ENCODE measurements at regions not wholly inside any gene's neighbourhood (a gene's known extent, or its start where the extent isn't known, plus 50 kb on each side); places are given as distances from the start of the nearest gene placed in this dataset.

GRCh38 chr1:104488296-104489015 lies 738.8 kb downstream of the AMY1C start:
- Histone ChIP-seq H3K4me3 (ENCODE audit: extremely low read depth, insufficient read depth, low read length, poor library complexity, severe bottlenecking) (no peak overlapping the region), H3K36me3 (ENCODE audit: control insufficient read depth, insufficient read depth, low read length) (no peaks in the 10 kb centered on the region), H3K4me1 (ENCODE audit: control insufficient read depth, insufficient read depth, low read length, poor library complexity, severe bottlenecking) (no peaks in the 10 kb centered on the region), H3K27ac (ENCODE audit: low read depth, low read length, severe bottlenecking) (no peak overlapping the region), H3K9me3 (ENCODE audit: control insufficient read depth, low read length) (no peaks in the 10 kb centered on the region)
- 16 to 40% methylated on average over 1 to 2 of the region's 4 CpGs for WGBS, 2 experiments (ENCODE audit: insufficient coverage in 2 of 2)

- H3K4me3 ChIP-seq (ENCODE audit: extremely low read depth, insufficient read depth, low read length, poor library complexity, severe bottlenecking) = no peak overlapping the region
- no peaks in the 10 kb centered on the region for H3K9me3 ChIP-seq (ENCODE audit: control insufficient read depth, low read length)
- no CpG with 5 or more reads among the region's 2 CpGs for WGBS, 2 experiments (ENCODE audit: insufficient coverage in 2 of 2)
- no peak overlapping the region for H3K27ac ChIP-seq (ENCODE audit: low read depth, low read length, severe bottlenecking)
- no peaks in the 10 kb centered on the region for H3K4me1 ChIP-seq (ENCODE audit: control insufficient read depth, insufficient read depth, low read length, poor library complexity, severe bottlenecking)
- no peaks in the 10 kb centered on the region for H3K36me3 ChIP-seq (ENCODE audit: control insufficient read depth, insufficient read depth, low read length)
These were observed 776.6 kb downstream of the AMY1C start for GRCh38 chr1:104526158-104526795.

- no peak overlapping the region for H3K27ac ChIP-seq (ENCODE audit: low read depth, low read length, severe bottlenecking)
- no peaks in the 10 kb centered on the region for H3K4me1 ChIP-seq (ENCODE audit: control insufficient read depth, insufficient read depth, low read length, poor library complexity, severe bottlenecking)
- no peak overlapping the region for H3K4me3 ChIP-seq (ENCODE audit: extremely low read depth, insufficient read depth, low read length, poor library complexity, severe bottlenecking)
- H3K36me3 ChIP-seq (ENCODE audit: control insufficient read depth, insufficient read depth, low read length) = no peaks in the 10 kb centered on the region
- H3K9me3 ChIP-seq (ENCODE audit: control insufficient read depth, low read length) = no peaks in the 10 kb centered on the region
- WGBS, 2 experiments (ENCODE audit: insufficient coverage in 2 of 2) = 88% methylated on average over 1 of the region's 2 CpGs; no CpG with 5 or more reads in 1 of the 2 experiments
These were observed 782.3 kb downstream of the AMY1C start for GRCh38 chr1:104531990-104532389.

DNA sequence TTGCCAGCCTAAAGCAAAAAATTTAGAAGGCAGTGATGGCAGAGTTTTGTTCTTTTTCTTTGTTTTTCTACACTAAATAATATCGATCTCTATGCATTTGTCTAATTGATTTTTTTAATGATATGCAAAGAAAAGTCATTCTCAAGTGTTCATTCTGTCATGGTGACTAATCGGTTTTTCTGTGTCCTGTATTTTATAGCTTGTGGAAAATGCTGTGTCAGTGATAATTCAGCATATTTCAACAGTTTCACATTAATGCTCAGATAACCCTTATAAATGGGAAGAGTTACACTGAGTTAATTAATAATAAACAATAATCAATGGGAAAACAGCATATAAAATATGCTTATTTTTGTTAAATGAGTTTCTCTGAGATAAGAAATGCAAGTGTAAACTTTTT lies 824.9 kb downstream of the AMY1C start:
- H3K27ac ChIP-seq (ENCODE audit: low read depth, low read length, severe bottlenecking) = no peak overlapping the region
- no peak overlapping the region for H3K4me3 ChIP-seq (ENCODE audit: extremely low read depth, insufficient read depth, low read length, poor library complexity, severe bottlenecking)
- no peaks in the 10 kb centered on the region for H3K9me3 ChIP-seq (ENCODE audit: control insufficient read depth, low read length)
- WGBS, 2 experiments (ENCODE audit: insufficient coverage in 2 of 2) = no CpG with 5 or more reads among the region's 2 CpGs
- H3K4me1 ChIP-seq (ENCODE audit: control insufficient read depth, insufficient read depth, low read length, poor library complexity, severe bottlenecking) = no peaks in the 10 kb centered on the region
- no peaks in the 10 kb centered on the region for H3K36me3 ChIP-seq (ENCODE audit: control insufficient read depth, insufficient read depth, low read length)

GRCh38 chr1:104592926-104593325 lies 843.2 kb downstream of the AMY1C start:
- Histone ChIP-seq H3K36me3 (ENCODE audit: control insufficient read depth, insufficient read depth, low read length) (no peaks in the 10 kb centered on the region), H3K4me3 (ENCODE audit: extremely low read depth, insufficient read depth, low read length, poor library complexity, severe bottlenecking) (no peak overlapping the region), H3K9me3 (ENCODE audit: control insufficient read depth, low read length) (no peaks in the 10 kb centered on the region), H3K27ac (ENCODE audit: low read depth, low read length, severe bottlenecking) (no peak overlapping the region), H3K4me1 (ENCODE audit: control insufficient read depth, insufficient read depth, low read length, poor library complexity, severe bottlenecking) (no peaks in the 10 kb centered on the region)
- no CpG with 5 or more reads among the region's 3 CpGs for WGBS, 2 experiments (ENCODE audit: insufficient coverage in 2 of 2)

DNA sequence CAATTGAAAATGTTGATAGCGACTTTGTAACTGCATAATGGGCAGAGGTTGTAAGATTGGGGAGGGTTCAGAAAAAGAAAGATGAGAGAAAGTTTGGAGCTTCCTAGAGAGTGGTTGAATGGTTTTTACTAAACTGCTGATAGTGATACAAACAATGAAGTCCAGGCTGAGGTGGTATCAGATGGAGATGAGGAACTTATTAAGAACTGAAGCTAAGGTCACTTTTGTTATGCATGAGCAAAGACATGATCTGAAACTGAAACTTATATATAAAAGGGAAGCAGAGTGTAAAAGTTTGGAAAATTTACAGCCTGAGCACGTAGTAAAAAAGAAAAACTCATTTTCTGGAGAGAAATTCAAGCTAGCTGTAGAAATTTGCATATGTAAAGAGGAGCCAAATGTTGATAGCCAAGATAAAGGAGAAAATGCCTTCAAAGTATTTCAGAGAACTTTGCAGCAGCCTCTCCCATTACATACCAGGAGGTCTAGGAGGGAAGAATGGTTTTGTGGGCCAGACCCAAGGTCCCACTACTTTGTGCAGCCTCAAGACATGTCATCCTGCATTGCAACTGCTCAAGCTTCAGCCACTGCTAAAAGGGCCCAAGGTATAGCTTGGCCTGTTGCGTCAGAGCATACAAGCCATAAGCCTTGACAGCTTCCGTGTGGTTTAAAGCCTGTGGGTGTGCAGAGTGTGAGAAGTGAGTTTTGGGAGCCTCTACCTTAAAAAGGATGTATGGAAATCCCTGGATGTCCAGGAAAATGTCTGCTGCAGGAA lies 843.9 kb downstream of the AMY1C start:
- H3K4me3 ChIP-seq (ENCODE audit: extremely low read depth, insufficient read depth, low read length, poor library complexity, severe bottlenecking) = no peak overlapping the region
- H3K4me1 ChIP-seq (ENCODE audit: control insufficient read depth, insufficient read depth, low read length, poor library complexity, severe bottlenecking) = no peaks in the 10 kb centered on the region
- WGBS, 2 experiments (ENCODE audit: insufficient coverage in 2 of 2) = 79 to 88% methylated on average over 3 to 4 of the region's 4 CpGs
- H3K36me3 ChIP-seq (ENCODE audit: control insufficient read depth, insufficient read depth, low read length) = no peaks in the 10 kb centered on the region
- H3K9me3 ChIP-seq (ENCODE audit: control insufficient read depth, low read length) = no peaks in the 10 kb centered on the region
- H3K27ac ChIP-seq (ENCODE audit: low read depth, low read length, severe bottlenecking) = no peak overlapping the region

GRCh38 chr1:104617474-104617873 lies 867.8 kb downstream of the AMY1C start:
- Histone ChIP-seq H3K9me3 (ENCODE audit: control insufficient read depth, low read length) (peaks cover 19% of the 10 kb centered on the region), H3K27ac (ENCODE audit: low read depth, low read length, severe bottlenecking) (no peak overlapping the region), H3K4me1 (ENCODE audit: control insufficient read depth, insufficient read depth, low read length, poor library complexity, severe bottlenecking) (no peaks in the 10 kb centered on the region), H3K4me3 (ENCODE audit: extremely low read depth, insufficient read depth, low read length, poor library complexity, severe bottlenecking) (no peak overlapping the region), H3K36me3 (ENCODE audit: control insufficient read depth, insufficient read depth, low read length) (no peaks in the 10 kb centered on the region)
- 89 to 96% methylated on average over 2 to 4 of the region's 5 CpGs for WGBS, 2 experiments (ENCODE audit: insufficient coverage in 2 of 2)

- Histone ChIP-seq H3K4me1 (ENCODE audit: control insufficient read depth, insufficient read depth, low read length, poor library complexity, severe bottlenecking) (no peaks in the 10 kb centered on the region), H3K9me3 (ENCODE audit: control insufficient read depth, low read length) (peaks cover 19% of the 10 kb centered on the region), H3K4me3 (ENCODE audit: extremely low read depth, insufficient read depth, low read length, poor library complexity, severe bottlenecking) (no peak overlapping the region), H3K36me3 (ENCODE audit: control insufficient read depth, insufficient read depth, low read length) (no peaks in the 10 kb centered on the region), H3K27ac (ENCODE audit: low read depth, low read length, severe bottlenecking) (no peak overlapping the region)
- no CpG with 5 or more reads among the region's 2 CpGs for WGBS, 2 experiments (ENCODE audit: insufficient coverage in 2 of 2)
These were observed 871.5 kb downstream of the AMY1C start for GRCh38 chr1:104621221-104621620.

GRCh38 chr1:104624538-104624937 lies 874.8 kb downstream of the AMY1C start:
- Histone ChIP-seq H3K27ac (ENCODE audit: low read depth, low read length, severe bottlenecking) (no peak overlapping the region), H3K9me3 (ENCODE audit: control insufficient read depth, low read length) (no peaks in the 10 kb centered on the region), H3K4me3 (ENCODE audit: extremely low read depth, insufficient read depth, low read length, poor library complexity, severe bottlenecking) (no peak overlapping the region), H3K36me3 (ENCODE audit: control insufficient read depth, insufficient read depth, low read length) (no peaks in the 10 kb centered on the region), H3K4me1 (ENCODE audit: control insufficient read depth, insufficient read depth, low read length, poor library complexity, severe bottlenecking) (no peaks in the 10 kb centered on the region)
- no CpG with 5 or more reads among the region's 1 CpG for WGBS, 2 experiments (ENCODE audit: insufficient coverage in 2 of 2)

DNA sequence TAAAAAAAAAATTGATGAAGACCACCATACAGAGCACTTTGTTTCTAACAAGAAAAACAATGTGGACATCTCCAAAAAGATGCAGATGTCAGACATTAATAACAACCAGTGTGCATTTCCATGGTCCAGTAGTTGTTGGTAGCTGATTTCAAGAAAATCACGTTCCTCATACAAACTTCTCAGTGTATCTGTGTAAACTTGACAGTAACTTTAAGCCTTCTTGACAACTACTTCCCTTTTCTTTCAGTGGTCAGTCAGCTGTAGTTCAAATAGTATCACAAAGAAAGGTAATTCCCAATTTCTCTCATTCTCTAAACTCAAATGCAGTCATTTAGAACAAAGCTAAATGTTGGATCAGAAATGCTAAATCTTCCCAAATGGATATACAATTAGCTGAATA lies 879.9 kb downstream of the AMY1C start:
- no peaks in the 10 kb centered on the region for H3K36me3 ChIP-seq (ENCODE audit: control insufficient read depth, insufficient read depth, low read length)
- 90 to 100% methylated on average over 1 of the region's 1 CpG for WGBS, 2 experiments (ENCODE audit: insufficient coverage in 2 of 2)
- H3K4me1 ChIP-seq (ENCODE audit: control insufficient read depth, insufficient read depth, low read length, poor library complexity, severe bottlenecking) = no peaks in the 10 kb centered on the region
- no peak overlapping the region for H3K27ac ChIP-seq (ENCODE audit: low read depth, low read length, severe bottlenecking)
- no peaks in the 10 kb centered on the region for H3K9me3 ChIP-seq (ENCODE audit: control insufficient read depth, low read length)
- no peak overlapping the region for H3K4me3 ChIP-seq (ENCODE audit: extremely low read depth, insufficient read depth, low read length, poor library complexity, severe bottlenecking)
